ENCODE measurements at regions not wholly inside any gene's neighbourhood (a gene's known extent, or its start where the extent isn't known, plus 50 kb on each side); places are given as distances from the start of the nearest gene placed in this dataset. TPM values are rescaled to one million over a fixed set of nuclear protein-coding genes. Genes with fewer than 3 reads are reported as not detected.
"Not testable (repeated sequence)": the region's sequence is repeated elsewhere in the genome, so short reads cannot be mapped to it uniquely, and the experiment has no call there.

DNA sequence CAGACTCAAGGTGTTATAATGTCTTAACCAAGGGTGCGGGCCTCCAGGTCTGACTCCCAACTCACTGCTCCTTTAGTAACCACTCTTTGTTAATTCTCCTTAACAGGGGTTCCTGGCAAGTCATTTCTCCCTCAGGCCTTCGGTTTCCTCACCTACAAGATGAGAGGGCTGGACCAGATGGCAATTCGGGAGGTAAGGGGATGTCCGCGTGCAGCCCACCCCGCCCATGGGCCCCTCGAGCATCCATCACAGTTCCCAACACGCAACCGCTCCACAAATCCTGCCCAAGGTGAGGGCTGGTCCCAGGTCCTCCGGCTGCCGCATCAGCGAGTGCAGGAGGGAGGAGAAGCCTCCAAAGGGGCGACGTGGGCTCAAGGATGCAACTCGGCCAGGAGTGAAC, 1667.9 kb downstream of the RPIA start:
- H3K36me3 ChIP-seq (ENCODE audit: insufficient read depth, low read length); H3K27me3 ChIP-seq (ENCODE audit: control insufficient read depth, insufficient read depth, low read length): not testable (repeated sequence)

DNA sequence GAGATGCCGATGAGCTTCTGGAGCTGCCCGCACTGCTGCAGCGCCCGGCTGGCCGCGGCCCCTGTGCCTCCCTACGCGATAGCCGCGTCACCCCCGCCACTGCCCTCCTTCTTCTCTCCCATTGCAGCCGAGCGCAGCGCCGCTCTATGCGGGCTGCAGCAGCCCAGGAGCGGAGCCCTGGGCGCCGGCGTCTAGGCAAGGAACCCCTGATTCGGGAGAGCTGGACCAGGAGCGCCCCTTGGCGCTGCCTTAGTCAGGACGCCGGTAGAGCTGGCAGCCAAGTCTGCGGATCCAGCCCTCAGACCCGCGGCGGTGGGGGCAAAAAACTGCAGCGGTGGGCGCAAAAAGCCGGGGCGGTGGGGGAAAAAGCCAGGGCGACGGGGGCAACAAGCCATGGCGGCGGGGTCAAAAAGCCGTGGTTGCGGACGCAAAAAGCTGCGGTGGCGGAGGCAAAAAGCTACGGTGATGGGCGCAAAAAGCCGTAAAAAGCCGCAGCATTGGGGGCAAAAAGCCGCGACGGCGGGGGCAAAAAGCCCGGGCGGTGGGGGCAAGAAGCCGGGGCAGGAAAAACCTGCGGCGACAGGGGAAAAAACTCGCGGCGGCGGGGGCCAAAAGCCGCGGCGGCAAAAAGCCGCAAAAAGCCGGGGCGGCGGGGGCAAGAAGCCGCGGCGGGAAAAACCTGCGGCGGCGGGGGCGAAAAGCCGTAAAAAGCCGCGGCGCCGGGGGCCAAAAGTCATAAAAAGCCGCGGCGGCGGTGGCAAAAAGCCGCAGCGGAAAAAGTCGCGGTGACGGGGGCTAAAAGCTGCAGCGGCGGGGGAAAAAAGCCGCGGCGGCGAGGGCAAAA, 1668.6 kb downstream of the RPIA start:
- H3K4me2 ChIP-seq (ENCODE audit: low read length); H3K36me3 ChIP-seq (ENCODE audit: insufficient read depth, low read length); H3K27me3 ChIP-seq (ENCODE audit: control insufficient read depth, insufficient read depth, low read length); H3K4me3 ChIP-seq (ENCODE audit: low read length); H3K9ac ChIP-seq (ENCODE audit: low read depth, low read length); H3K9me3 ChIP-seq (replicated peaks; ENCODE audit: low read length); H3K4me1 ChIP-seq (ENCODE audit: control insufficient read depth, insufficient read depth, low read length): not testable (repeated sequence)

More for the DNA sequence above, 1667.9 kb downstream of the RPIA start:
- H3K4me3 ChIP-seq (ENCODE audit: low read length); H3K4me1 ChIP-seq (ENCODE audit: control insufficient read depth, insufficient read depth, low read length); H3K9me3 ChIP-seq (replicated peaks; ENCODE audit: low read length); H3K9ac ChIP-seq (ENCODE audit: low read depth, low read length); H3K4me2 ChIP-seq (ENCODE audit: low read length): not testable (repeated sequence)

DNA sequence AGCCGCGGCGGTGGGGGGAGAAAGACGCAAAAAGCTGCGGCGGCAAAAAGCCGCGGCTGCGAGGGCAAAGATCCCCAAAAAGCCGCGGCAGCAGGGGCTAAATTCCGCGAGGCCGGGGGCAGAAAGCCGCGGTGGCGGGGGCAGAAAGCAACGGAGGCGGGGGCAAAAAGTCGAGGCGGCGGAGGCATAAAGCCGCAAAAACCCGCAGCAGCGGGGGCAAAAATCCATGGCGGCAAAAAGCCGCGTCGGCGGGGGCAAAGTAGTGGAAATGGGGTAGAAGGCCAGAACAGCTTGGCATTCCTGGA, 1669.2 kb downstream of the RPIA start:
- H3K4me1 ChIP-seq (ENCODE audit: control insufficient read depth, insufficient read depth, low read length); H3K9me3 ChIP-seq (replicated peaks; ENCODE audit: low read length); H3K4me3 ChIP-seq (ENCODE audit: low read length); H3K4me2 ChIP-seq (ENCODE audit: low read length); H3K9ac ChIP-seq (ENCODE audit: low read depth, low read length); H3K27me3 ChIP-seq (ENCODE audit: control insufficient read depth, insufficient read depth, low read length); H3K36me3 ChIP-seq (ENCODE audit: insufficient read depth, low read length): not testable (repeated sequence)

Small RNA genes in the stretch of these regions (small RNA-seq; reads per million reads assigned to genes)
- gene AC233263.1, result not detected
- not detected for gene AC233263.2
- not detected for gene IGKV1D-35
- not detected for gene IGKV2D-19
- not detected for gene IGKV2D-36
- not detected for gene IGKV2D-38
- not detected for gene IGKV3D-25
